GM11168 (cell line): ENCODE measurements at regions not wholly inside any gene's neighbourhood (a gene's known extent, or its start where the extent isn't known, plus 50 kb on each side); places are given as distances from the start of the nearest gene placed in this dataset.

Experiments
- in situ Hi-C: fragments of 300-500 bp; cut with MboI; formaldehyde crosslinking; loops from one replicate; pipeline ENCODE4 v1.12.0; 2022; ENCODE audit warnings: low sequenced_read_pairs; ENCODE audit not compliant: unreplicated experiment

DNA sequence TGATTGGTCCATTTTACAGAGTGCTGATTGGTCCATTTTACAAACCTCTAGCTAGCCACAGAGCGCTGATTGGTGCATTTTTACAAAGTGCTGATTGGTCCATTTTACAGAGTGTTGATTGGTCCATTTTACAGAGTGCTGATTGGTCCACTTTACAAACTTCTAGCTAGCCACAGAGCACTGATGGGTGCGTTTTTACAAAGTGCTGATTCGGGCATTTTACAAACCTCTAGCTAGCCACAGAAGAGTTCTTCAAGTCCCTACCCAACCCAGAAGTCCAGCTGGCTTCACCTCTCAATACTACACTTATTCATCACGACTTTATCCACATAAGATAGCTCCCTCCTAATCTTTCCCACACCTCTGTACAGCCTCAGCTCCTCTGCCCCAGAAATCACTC is 899.8 kb downstream of the TUSC7 start:
- in situ Hi-C loops, result no loop called here

GRCh38 chr3:117610156-117610555 is 900.6 kb downstream of the TUSC7 start:
- in situ Hi-C loops, result no loop called here

DNA sequence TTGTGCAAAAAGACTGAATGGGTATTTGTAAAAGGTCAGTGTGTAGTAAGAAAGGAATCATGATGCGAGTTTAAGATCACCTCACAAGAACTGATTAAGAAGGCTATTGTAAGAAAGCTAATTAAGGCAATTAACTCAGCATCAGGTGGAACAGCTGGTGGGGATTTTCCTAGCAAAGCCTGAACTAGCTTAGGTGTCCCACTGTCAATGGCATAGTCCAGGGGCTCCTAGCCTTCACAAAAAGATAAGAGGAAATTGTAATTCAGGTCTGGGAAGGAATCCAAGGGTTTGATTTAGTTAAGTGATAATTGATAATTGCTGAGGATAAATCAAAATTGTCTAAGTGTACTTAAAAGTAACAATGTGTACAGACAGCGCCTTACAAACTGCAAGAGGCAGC is 901.6 kb downstream of the TUSC7 start:
- in situ Hi-C loops, result no loop called here

- in situ Hi-C loops, result no loop called here
Measured at GRCh38 chr3:117616227-117616626, 906.6 kb downstream of the TUSC7 start.

DNA sequence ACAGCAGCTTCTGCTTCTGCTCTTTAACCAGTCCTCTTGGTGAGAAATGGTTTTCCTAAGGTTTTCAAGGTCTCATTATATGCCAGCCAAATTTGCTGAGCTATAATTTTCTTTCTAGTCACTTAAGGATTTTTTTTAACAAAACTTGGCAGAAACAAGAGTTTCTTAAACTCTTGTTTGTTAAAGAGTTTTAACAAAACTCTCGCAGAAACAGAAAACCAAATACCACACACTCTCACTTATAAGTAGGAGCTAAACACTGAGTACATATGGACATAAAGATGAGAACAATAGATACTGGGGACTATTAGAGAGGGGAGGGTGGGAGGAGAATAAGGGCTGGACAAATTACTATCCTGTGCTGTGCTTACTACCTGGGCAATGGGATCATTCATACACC is 908.3 kb downstream of the TUSC7 start:
- in situ Hi-C loops, result no loop called here

- in situ Hi-C loops, result no loop called here
Measured at GRCh38 chr3:117618462-117618861, 908.9 kb downstream of the TUSC7 start.

GRCh38 chr3:117619805-117620204 is 910.2 kb downstream of the TUSC7 start:
- in situ Hi-C loops, result no loop called here

- in situ Hi-C loops, result no loop called here
Measured at GRCh38 chr3:117622171-117622841, 912.7 kb downstream of the TUSC7 start.

DNA sequence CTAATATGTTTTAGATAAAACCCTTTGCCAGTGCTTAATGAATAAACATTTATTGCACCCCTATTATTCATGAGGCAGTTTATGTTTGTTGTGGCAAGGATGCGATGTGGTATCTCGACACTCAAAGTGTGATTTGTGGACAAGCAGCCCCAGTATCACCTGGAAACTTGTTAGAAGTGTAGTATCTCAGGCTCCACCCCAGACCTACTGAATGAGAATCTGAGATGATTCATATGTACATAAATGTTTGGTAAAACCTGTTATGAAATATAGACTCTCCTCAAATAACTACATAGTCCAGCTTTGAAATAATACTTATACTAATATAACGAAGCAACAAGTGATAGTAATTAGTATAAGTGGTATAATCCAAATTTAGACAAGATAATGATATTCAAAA is 914.8 kb downstream of the TUSC7 start:
- in situ Hi-C loops, result no loop called here

DNA sequence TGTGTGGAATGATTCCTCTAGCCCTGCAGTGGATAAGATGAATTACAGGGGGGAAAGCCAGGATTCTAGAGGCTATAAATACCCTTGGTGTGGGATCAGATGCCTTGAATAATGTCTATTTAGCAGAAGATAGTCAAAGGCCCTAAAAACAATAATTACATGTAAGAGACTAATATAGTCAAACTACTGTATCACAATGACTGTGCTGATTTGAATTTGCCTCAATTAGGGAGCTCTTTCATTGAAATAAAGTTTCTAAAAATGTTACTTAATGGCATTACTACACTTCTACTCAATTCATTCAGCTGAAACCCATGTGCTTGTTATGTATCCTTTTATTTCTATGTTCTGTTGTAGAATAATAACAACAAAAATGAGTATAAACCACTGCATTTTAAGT is 915.6 kb downstream of the TUSC7 start:
- in situ Hi-C loops, result no loop called here

- in situ Hi-C loops, result no loop called here
Measured at GRCh38 chr3:117626577-117626976, 917.0 kb downstream of the TUSC7 start.

- in situ Hi-C loops, result no loop called here
Measured at GRCh38 chr3:117628823-117629291, 919.3 kb downstream of the TUSC7 start.

GRCh38 chr3:117629505-117629904 is 919.9 kb downstream of the TUSC7 start:
- in situ Hi-C loops, result no loop called here

GRCh38 chr3:117630469-117630868 is 920.9 kb downstream of the TUSC7 start:
- in situ Hi-C loops, result no loop called here

- in situ Hi-C loops, result no loop called here
Measured at GRCh38 chr3:117630885-117631284, 921.3 kb downstream of the TUSC7 start.

DNA sequence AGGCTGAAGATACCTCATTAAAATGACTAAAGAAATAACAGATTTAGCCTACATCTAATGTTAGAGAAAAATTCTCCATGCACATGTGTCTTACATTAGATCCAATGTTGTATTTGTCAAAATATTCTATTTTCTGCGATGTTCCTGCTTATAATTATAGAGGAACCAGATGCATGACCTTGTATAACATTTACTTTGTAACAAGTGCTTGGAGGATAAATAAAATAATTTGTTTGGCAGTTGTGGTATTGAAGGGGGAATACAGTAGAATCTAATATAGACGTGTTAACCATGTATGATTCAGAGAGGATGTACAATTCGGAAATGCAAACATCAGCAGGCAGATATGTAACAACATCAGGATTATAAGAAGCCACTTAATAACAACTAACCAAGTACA is 922.2 kb downstream of the TUSC7 start:
- in situ Hi-C loops, result no loop called here

DNA sequence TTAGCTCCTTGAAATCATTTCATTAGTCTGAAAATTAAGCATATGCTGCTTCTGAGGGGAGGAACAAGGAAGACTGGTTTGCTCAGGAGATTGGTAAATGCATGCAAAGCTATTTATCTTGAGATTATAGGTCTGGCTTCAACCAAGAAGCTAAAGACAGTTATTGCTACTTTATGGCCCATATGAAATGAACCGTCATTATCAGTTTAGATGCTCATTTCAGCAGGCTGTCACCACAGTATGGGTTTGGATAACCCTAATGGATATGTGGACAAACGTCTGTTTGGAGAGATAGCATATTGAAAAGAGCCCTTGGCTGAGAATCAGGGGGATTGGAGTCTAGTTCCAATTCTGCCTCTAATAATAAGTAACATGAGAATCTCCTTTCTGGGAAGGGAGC is 922.6 kb downstream of the TUSC7 start:
- in situ Hi-C loops, result no loop called here

DNA sequence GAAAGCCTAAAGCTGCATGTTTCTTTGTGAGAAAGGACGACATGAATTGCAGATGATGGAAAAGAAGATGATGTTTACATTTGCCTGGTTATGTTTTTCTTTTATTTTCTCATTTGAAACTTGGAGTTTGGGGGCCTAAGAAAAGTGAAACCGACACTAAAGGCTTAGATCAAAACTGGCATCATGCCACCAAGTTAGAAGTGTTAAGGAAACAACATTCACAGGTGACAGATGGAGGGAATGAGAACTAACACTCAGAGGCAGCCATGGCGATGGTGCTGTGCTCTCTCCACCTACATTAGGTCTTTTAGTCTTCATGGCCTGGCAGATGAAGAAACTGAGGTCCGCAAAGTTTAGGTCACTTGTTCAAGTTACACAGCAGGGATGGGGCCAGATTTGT is 923.6 kb downstream of the TUSC7 start:
- in situ Hi-C loops, result no loop called here

DNA sequence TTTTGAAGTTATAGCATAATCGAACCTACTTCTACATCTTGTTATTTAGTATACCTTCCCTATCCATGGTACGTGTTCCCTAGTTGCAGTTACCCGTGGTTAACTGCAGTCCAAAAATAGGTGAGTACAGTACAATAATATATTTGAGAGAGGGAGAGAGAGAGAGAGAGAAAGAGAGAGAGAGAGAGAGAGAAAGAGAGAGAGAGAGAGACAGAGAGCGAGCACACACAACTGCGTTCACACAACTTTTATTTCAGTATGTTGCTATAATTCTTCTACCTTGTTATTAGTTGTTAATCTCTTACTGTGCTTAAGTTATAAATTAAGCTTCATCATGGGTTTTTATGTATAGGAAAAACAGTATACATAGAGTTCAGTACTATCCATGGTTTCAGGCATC is 928.1 kb downstream of the TUSC7 start:
- in situ Hi-C loops, result no loop called here

GRCh38 chr3:117644203-117644602 is 934.6 kb downstream of the TUSC7 start:
- in situ Hi-C loops, result no loop called here

DNA sequence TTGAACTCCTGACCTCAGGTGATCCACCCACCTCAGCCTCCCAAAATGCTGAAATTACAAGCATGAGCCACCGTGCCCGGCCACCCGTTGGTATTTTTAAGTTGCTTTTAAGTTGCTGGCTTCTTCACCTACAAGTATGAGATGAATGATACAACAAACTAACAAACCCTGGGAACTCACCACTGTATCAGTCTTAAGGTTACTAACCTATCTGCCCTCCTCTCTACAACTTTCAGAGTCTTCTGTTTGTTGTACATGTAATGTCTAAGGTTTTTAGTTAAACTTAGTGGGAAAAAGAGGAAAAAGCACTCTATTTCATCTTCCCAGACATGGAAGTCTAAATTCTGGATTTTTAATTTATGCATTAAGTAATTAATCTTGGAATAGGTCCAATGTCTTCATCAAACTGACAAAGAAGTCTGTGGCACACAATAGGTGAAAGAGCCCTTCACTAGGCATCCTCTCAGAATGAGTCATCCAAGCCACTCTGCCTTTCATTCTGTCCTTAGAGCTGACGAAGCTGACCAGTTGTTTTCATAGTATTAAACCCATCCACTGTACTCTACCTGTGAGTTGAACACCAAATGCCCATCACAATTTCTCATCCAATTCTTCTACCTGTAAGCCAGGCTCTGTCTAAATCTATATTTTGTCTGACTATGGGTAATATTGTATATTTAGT is 936.1 kb downstream of the TUSC7 start:
- in situ Hi-C loops, result no loop called here

DNA sequence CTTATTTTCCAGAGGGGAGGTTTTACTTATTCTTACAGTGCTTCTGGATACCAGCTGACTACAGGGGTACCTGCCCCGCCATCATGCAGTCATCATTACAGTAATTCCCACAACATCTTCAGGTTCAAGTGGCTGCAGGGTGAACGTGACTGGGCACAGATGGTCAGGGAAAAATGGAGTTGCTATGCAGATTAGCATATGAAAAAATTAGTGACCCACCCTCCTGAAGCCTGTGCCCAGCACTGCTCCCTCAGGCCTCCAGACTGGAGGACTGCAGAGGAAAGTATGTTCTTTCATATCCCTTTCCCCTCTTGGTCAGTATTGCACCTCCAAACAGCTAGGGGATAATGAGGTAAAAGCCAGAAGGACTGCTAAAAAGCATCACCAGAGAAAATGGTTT is 937.9 kb downstream of the TUSC7 start:
- in situ Hi-C loops, result no loop called here
